GM19035 (cell line): ENCODE measurements at regions not wholly inside any gene's neighbourhood (a gene's known extent, or its start where the extent isn't known, plus 50 kb on each side); places are given as distances from the start of the nearest gene placed in this dataset.

Source experiments
- ATAC-seq: cut with Tn5 transposase; IDR thresholded peaks from one replicate; pipeline ENCODE4 v1.9.1; 2021; ENCODE audit not compliant: unreplicated experiment

DNA sequence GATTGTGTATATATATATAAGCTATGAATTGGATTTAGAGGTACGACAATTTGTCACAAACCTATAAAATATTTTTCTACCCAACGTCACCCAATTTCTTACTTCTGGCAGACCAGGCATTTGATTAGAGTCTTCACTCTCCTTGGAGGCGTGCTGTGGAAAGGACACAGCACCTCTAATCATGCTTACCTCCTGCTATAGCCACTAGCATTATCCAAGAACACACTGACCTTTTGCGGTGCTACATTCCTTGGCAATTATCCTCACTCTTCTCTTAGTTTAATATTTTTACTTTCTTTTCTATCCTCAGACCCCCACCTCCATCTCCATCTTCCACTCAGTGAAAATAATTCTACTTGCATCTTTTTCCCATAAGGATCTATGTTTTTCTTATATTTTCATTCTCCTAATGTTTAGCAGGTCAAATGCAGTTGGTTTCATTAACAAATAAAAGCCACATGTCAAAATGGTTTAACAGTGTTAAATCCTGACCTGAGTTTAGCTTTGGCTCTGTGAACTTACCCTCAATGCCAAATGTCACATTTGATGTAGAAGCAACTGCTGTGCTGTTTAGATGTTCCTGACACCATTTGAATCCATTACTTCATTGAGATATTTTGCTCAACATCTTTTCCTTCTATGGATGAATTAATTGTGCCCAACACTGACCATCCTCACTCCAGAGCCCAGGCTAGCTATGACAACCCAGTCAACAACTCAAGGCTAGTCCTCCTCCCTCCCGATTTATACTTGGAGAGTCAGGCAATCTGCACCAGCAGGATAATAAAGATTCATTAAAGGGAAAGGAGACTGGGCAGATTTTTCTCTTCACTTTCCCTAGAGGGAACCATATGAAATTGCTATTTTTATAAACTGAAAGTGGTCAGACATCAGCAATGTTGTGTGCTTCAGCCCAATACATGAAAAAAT is 240.5 kb downstream of the MREG start:
- ATAC-seq: no peak

DNA sequence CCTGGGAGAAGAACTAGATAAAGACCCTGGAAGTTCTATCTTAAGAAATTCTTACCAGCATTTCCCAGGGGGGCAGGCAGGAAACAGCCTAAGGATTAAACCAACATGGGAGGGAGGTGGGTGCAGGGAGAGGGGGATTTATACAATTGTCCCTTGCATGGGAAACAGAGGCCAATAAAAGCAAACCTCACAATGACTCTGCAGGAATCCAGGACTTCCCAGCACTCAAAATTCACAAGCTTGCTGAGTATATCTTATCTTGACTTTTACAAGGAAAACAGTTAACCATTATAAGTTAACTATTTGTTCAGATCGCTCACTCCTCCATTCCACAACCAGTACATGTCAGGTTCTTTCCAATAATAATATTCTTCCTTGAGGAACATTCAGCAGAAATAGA is 241.3 kb downstream of the MREG start:
- ATAC-seq: no peak

- ATAC-seq: no peak
These were observed 242.1 kb downstream of the MREG start for GRCh38 chr2:215771241-215771640.

DNA sequence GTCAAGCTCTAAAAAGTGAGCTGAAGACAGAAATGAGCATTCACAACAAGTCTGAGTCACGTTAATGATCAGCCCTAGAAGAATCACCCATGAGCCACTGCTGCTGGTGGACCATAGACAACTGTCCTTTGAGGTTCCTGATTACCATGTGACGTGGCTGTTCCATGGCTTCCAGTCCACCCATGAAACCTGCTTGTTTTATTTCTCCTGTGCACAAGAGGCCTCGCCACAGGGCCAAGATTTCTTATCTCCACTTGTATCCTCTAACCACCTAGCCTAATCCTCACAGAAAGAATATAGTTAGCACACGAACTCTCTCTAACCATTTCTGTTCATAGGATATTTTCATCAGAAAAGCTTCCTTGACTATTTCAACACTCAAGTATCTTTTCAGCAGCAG is 242.7 kb downstream of the MREG start:
- no peak for ATAC-seq

GRCh38 chr2:215769246-215769645 is 244.1 kb downstream of the MREG start:
- ATAC-seq: no peak

- ATAC-seq: no peak
These were observed 245.7 kb downstream of the MREG start for GRCh38 chr2:215767625-215768024.

- no peak for ATAC-seq
These were observed 247.5 kb downstream of the MREG start for GRCh38 chr2:215765729-215766360.

DNA sequence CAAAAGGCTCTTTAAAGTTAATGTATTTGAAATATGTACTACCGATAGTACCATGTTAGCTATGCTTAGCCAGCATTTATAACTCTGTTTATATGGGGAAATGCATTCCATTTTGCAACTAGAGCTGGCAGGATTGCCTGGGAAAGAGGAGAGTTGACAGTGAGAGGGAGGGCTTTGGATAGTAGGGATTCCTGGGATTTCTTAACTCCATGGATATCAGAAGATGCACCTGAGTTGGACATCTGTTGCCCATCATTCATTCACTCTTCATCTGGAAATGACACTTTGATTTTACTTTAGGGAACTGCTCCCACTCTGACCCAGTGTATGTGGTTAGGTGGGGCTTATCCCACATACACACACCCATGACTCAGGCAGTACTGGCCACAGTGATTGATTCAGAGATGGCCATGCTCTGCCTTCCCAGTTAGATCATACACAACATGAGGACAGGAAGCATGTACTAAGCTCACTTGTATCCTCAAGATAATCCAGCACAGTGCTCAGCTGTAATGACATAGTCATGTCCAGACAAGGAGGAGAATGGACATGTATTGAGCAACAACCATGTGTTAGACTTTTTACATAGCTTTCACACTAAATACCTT is 248.8 kb downstream of the MREG start:
- ATAC-seq: no peak

- no peak for ATAC-seq
These were observed 252.8 kb downstream of the MREG start for GRCh38 chr2:215760557-215760956.

DNA sequence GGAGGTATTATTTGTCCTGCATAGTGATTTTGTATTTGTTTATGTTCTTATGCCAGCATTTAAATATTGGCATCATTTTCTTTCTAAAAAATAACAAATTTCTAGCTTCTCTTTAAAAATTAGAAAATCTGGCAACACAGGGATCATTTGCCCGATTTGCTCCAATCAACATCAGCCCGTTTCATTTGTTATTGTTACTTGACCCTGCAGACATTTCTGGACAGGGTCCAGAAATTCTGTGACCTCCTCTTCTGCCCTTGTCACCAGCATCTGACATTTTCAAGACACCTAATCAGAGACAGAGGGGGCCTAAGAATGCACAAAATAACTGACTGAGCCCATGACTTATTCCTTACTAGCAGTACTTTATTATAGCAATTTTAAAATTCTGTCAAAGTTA is 253.3 kb downstream of the MREG start:
- no peak for ATAC-seq

DNA sequence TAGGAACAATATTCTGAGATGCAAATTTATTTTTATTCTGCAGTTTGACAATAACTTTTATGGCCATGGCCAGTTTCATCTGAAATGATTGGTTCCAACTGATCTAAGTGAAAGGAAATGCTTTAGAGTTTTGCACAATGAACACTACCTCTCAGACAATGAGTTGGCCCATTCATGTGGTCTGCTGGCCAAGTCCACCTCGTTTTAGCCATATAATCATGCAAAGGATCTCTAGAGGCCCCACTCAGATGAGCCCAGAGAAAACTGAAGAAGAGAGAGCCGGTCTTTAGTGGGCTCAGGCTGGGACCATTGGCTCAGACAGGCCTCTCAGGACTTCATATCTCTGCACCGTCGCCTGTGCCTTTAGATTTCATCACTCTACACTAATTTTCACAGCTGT is 254.7 kb downstream of the MREG start:
- no peak for ATAC-seq

DNA sequence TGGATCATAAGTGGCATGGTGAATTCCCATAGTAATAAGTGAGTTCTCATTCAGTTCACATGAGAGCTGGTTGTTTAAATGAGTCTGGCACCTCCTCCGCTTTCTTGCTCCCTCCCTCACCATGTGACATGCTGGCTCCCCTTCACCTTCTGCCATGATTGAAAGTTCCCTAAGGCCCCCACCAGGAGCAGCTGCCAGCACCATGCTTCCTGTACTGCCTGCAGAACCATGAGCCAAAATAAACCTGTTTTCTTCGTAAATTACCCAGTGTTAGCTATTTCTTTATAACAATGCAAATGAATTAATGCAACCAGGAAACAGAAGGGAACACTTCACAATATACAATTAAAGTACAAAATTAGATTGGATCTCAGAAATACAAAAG is 257.0 kb downstream of the MREG start:
- no peak for ATAC-seq

GRCh38 chr2:215755641-215756345 is 257.6 kb downstream of the MREG start:
- no peak for ATAC-seq

- no peak for ATAC-seq
These were observed 258.8 kb downstream of the MREG start for GRCh38 chr2:215754546-215754945.

DNA sequence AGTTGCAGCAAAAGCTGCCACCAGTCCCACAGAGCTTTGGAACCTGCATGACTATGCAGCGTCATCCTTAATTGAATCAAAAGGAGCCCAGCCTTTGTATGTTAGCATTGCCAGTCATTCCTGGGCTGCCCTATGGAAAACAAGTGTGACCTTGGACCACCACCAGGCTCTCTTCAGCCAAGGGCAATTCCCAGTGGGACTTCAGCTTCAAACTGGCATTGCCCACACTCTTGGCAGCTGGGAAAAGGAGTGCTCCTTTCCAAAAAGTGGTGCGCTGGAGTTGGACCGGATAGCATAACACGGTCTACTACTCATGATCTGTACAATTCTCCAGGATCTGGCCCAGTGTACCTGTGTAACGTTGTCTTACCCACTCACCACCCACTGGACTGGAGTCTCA is 259.5 kb downstream of the MREG start:
- ATAC-seq: no peak

DNA sequence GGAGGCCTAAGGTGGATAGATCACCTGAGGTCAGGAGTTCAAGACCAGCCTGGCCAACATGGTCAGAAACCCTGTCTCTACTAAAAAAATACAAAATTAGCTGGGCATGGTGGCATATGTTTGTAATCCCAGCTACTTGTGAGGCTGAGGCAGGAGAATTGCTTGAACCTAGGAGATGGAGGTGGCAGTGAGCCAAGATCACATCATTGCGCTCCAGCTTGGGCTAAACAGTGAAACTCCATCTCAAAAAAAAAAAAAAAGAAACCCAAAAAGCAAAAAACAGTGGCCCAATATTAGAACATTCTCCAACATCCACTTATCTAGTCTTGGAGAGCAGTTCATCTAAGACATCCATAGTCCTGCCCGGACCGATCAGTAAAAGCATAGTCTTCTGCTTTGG is 260.4 kb downstream of the MREG start:
- ATAC-seq: no peak

DNA sequence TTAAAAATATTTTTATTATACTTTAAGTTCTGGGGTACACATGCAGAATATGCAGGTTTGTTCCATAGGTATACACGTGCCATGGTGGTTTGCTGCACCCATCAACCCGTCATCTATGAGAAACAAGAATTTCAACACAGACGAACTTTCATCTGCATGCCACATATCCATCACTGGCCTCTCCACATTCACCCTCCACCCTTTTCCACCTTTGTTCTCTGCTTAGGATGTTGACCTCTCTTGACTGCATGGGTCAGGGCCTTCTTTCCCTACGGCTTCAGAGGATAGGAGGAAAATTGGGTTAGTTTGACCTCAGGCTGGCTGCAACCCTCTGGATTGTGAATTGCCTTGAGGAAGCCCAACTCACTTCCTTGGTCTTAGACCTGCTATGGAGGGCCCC is 260.9 kb downstream of the MREG start:
- ATAC-seq: no peak

GRCh38 chr2:215751911-215752272 is 261.5 kb downstream of the MREG start:
- no peak for ATAC-seq

- no peak for ATAC-seq
These were observed 262.0 kb downstream of the MREG start for GRCh38 chr2:215751200-215751910.

DNA sequence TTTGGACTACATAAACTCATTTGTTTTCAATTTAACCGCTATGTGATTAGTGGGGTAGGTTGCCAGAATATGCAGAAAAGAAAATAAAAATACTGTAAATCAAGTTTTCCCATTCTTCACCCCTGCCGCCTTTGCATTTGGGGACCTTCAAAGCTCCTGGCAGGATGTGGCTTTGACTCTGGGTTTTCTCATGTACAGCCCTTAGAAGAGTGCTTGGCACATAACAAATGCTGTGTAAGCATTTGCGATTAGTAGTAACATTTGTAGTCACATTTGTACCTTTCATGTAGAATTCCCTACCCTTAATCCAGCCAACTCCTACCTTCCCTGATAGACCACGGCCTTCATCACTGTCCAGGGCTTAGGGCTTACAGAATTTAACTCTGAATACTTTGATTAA is 262.6 kb downstream of the MREG start:
- no peak for ATAC-seq
